GM12874 (cell line): ENCODE measurements at regions not wholly inside any gene's neighbourhood (a gene's known extent, or its start where the extent isn't known, plus 50 kb on each side); places are given as distances from the start of the nearest gene placed in this dataset.

Source experiments
- TF ChIP-seq, protein P1 (sequence below): IDR thresholded peaks from 2 replicates; pipeline ENCODE4 v1.5.1; 2011; ENCODE audit warnings: low read depth, mild to moderate bottlenecking, control low read depth, low read length, moderate library complexity; ENCODE audit not compliant: insufficient read depth

DNA sequence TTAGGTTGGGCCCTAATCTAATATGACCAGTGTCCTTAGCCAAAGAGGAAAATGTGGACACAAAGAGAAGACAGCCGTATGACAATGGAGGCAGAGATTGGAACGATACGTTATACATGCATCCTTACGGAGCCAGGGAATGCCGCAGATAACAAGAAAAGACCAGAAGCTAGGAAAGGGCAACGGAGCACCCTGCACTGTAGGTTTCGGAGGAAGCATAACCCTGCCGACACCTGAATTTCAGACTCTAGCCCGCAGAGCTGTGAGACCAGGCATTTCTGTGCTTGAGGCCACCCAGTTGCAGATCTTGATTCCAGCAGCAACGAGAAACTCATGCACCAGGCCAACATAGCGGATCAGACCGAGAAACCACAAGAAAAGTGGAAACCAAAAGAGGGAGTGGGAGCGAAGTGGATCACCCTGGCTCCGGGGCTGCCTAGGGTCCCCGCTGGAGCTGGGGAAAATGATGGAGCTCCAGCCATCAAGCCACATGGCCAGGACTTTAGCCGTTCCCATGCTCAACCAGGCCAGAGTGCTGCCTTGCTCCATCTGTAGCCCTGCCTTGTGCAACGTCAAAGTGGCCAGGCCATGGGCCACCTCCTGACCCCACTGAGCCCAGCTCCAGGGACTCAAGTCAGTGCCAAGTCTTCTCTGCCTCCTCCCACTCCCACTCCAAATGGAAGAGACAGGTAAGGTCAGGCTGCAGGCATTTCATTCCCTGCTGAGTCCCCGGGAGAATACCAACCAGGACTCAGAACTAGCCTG is 51.7 kb upstream of the RPL38 start:
- TF ChIP-seq, protein P1, sequence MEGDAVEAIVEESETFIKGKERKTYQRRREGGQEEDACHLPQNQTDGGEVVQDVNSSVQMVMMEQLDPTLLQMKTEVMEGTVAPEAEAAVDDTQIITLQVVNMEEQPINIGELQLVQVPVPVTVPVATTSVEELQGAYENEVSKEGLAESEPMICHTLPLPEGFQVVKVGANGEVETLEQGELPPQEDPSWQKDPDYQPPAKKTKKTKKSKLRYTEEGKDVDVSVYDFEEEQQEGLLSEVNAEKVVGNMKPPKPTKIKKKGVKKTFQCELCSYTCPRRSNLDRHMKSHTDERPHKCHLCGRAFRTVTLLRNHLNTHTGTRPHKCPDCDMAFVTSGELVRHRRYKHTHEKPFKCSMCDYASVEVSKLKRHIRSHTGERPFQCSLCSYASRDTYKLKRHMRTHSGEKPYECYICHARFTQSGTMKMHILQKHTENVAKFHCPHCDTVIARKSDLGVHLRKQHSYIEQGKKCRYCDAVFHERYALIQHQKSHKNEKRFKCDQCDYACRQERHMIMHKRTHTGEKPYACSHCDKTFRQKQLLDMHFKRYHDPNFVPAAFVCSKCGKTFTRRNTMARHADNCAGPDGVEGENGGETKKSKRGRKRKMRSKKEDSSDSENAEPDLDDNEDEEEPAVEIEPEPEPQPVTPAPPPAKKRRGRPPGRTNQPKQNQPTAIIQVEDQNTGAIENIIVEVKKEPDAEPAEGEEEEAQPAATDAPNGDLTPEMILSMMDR: no peak

- TF ChIP-seq, protein P1: no peak
Observed at GRCh38 chr17:74152591-74153455, 50.7 kb upstream of the RPL38 start.

DNA sequence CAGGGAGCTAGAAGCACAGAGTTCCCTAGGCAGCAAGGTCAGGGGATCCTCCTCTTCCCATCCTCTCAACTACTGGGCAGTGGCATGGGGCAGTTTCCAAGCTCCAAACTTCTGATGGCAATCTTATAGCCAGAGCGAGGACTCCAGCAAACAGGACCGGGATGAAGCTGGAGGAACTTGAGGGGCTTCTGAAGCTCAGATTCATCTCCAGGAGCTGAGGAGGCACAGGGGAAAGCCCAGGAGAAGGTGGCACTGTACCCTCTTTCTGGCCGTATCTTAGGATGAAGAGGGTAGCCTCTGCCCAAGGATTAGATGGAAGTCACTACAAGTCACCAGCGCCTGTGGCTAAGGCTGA is 50.0 kb upstream of the RPL38 start:
- TF ChIP-seq, protein P1: no peak
